Spleen (tissue), 7 donors: ENCODE measurements at regions not wholly inside any gene's neighbourhood (a gene's known extent, or its start where the extent isn't known, plus 50 kb on each side); places are given as distances from the start of the nearest gene placed in this dataset.

Experiments
- CTCF ChIP-seq, 11 experiments: fragments of 200-600 bp in 7 of 11; fragments of 450-650 bp in 4 of 11; sonication (generic) in 4 of 11; IDR thresholded peaks in 8 of 11; conservative IDR thresholded peaks in 3 of 11; 1 replicate in 7 of 11; 2 replicates in 4 of 11; pipeline versions ENCODE4 v1.4.0 to v1.8.0; 2016 to 2021; ENCODE audit warnings: antibody characterized with exemption in 11 of 11, inconsistent platforms in 4 of 11, mild to moderate bottlenecking in 1 of 11
- POLR2A ChIP-seq, 3 donors: fragments of 450-650 bp; IDR thresholded peaks; one replicate each; pipeline ENCODE4 v1.5.1; 2017; ENCODE audit warnings: antibody characterized with exemption in 3 of 3, mild to moderate bottlenecking in 1 of 3
- POLR2AphosphoS5 ChIP-seq, 3 donors: sonication (generic); formaldehyde crosslinking; IDR thresholded peaks; one replicate each; pipeline ENCODE4 v1.5.1; 2017; ENCODE audit warnings: antibody characterized with exemption in 3 of 3
- donor health status: DM: no; HTN: no; CAD: no; lungs with moderate emphysema.
- donor health status: DM: no; HTN: no; CAD: no.
- donor health status: DM: no; HTN: no; CAD: no.

- TF ChIP-seq CTCF (IDR thresholded peaks at IDR 0.05 in 8 of 11, conservative IDR thresholded peaks at IDR 0.05 in 3 of 11) (no peak), POLR2AphosphoS5 (IDR thresholded peaks at IDR 0.05) (no peak), POLR2A (IDR thresholded peaks at IDR 0.05) (no peak)
Observed at GRCh38 chr2:39606585-39606984, 59.1 kb upstream of the TMEM178A start.
